SK-N-SH (cell line): ENCODE measurements at regions not wholly inside any gene's neighbourhood (a gene's known extent, or its start where the extent isn't known, plus 50 kb on each side); places are given as distances from the start of the nearest gene placed in this dataset.

Source experiments
- EP300 ChIP-seq, 2 experiments: IDR thresholded peaks; 2 replicates each; pipeline versions ENCODE4 v1.4.0 to v1.6.1; 2012; ENCODE audit warnings: borderline replicate concordance in 1 of 2, low read depth in 1 of 2, low read length in 1 of 2
- EZH2phosphoT487 ChIP-seq: fragments of 200-600 bp; sonication (generic); IDR thresholded peaks from 2 replicates; pipeline ENCODE4 v1.6.1; 2017; ENCODE audit warnings: low read depth, mixed run types, mild to moderate bottlenecking, antibody characterized with exemption, moderate library complexity, borderline replicate concordance
- JUND ChIP-seq: IDR thresholded peaks from 2 replicates; pipeline ENCODE4 v1.4.0; 2012
- RFX5 ChIP-seq: IDR thresholded peaks from 2 replicates; pipeline ENCODE4 v1.6.1; 2012; ENCODE audit warnings: mild to moderate bottlenecking, improper control_type of control experiment, low read length
- TF ChIP-seq, protein P1 (sequence below): fragments of 200-600 bp; sonication (generic); IDR thresholded peaks from 2 replicates; pipeline ENCODE4 v1.6.1; 2017; ENCODE audit warnings: antibody characterized with exemption, mild to moderate bottlenecking, moderate library complexity

DNA sequence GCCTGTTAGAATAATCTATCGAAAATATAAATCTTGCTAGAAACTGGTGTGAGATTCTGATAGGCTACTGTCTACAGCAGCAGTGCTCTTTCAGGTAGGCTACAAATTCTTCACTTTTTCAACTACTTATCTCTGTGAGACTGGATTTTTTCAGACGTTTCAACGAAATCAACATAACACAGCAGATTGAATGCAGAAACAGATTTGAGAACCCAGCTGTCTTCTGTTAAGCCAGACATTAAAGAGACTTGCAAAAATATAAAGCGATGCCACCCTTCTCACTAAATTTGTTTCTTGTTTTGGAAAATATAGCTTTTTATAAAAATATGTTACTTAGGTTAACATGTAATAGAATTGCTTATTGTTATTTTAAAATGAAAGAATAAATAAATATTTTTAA lies 140.6 kb upstream of the PHACTR1 start:
- TF ChIP-seq JUND (no peak), EP300 (IDR thresholded peaks at IDR 0.05; ENCODE audit: borderline replicate concordance in 1 of 2, low read depth in 1 of 2, low read length in 1 of 2) (no peak), EZH2phosphoT487 (no peak), RFX5 (no peak)
- TF ChIP-seq, protein P1, sequence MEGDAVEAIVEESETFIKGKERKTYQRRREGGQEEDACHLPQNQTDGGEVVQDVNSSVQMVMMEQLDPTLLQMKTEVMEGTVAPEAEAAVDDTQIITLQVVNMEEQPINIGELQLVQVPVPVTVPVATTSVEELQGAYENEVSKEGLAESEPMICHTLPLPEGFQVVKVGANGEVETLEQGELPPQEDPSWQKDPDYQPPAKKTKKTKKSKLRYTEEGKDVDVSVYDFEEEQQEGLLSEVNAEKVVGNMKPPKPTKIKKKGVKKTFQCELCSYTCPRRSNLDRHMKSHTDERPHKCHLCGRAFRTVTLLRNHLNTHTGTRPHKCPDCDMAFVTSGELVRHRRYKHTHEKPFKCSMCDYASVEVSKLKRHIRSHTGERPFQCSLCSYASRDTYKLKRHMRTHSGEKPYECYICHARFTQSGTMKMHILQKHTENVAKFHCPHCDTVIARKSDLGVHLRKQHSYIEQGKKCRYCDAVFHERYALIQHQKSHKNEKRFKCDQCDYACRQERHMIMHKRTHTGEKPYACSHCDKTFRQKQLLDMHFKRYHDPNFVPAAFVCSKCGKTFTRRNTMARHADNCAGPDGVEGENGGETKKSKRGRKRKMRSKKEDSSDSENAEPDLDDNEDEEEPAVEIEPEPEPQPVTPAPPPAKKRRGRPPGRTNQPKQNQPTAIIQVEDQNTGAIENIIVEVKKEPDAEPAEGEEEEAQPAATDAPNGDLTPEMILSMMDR: no peak
